Transverse colon (tissue), 4 donors: ENCODE measurements at regions not wholly inside any gene's neighbourhood (a gene's known extent, or its start where the extent isn't known, plus 50 kb on each side); places are given as distances from the start of the nearest gene placed in this dataset.
A peak's percentile ranks its signal among the peaks of the same experiment; 100 is the strongest.

Experiments
- DNase-seq: peaks from one replicate; pipeline ENCODE4 v3.0.0-alpha.2; 2019
- H3K27ac ChIP-seq, 4 donors: fragments of 200-600 bp; sonication (generic); 2 replicates each; pipeline ENCODE4 v1.5.1; 2016 to 2018; ENCODE audit warnings: inconsistent platforms in 4 of 4
- H3K27me3 ChIP-seq: fragments of 200-600 bp; sonication (generic); 2 replicates; pipeline ENCODE4 v1.5.1; 2017; ENCODE audit warnings: inconsistent platforms
- H3K36me3 ChIP-seq, 4 donors: fragments of 200-600 bp; sonication (generic); 2 replicates each; pipeline ENCODE4 v1.5.1; 2017 to 2019; ENCODE audit warnings: inconsistent platforms in 4 of 4
- H3K4me1 ChIP-seq, 4 donors: fragments of 200-600 bp; sonication (generic); 2 replicates each; pipeline ENCODE4 v1.5.1; 2017 to 2020; ENCODE audit warnings: inconsistent platforms in 4 of 4
- H3K4me3 ChIP-seq, 4 donors: fragments of 200-600 bp; sonication (generic); 1 replicate in 1 of 4; 2 replicates in 3 of 4; pipeline versions ENCODE4 v1.5.1 to v1.6.1; 2017 to 2019; ENCODE audit warnings: inconsistent platforms in 4 of 4
- H3K9me3 ChIP-seq, 2 donors: fragments of 200-600 bp; sonication (generic); 2 replicates each; pipeline ENCODE4 v1.5.1; 2017 to 2019; ENCODE audit warnings: inconsistent platforms in 2 of 2
- EP300 ChIP-seq: sonication (generic); formaldehyde crosslinking; IDR thresholded peaks from one replicate; pipeline ENCODE4 v1.6.1; 2017; ENCODE audit warnings: antibody characterized with exemption, low read depth
- POLR2A ChIP-seq: fragments of 450-650 bp; IDR thresholded peaks from one replicate; pipeline ENCODE4 v1.6.1; 2016; ENCODE audit warnings: antibody characterized with exemption, mild to moderate bottlenecking, moderate library complexity
- POLR2AphosphoS5 ChIP-seq, 3 donors: sonication (generic); formaldehyde crosslinking; IDR thresholded peaks; one replicate each; pipeline ENCODE4 v1.6.1; 2016; ENCODE audit warnings: antibody characterized with exemption in 3 of 3
- WGBS, 2 donors: methylation state at CpG; one replicate each; pipeline ENCODE4 v1.1.5; 2018; ENCODE audit warnings: low coverage in 1 of 2; 5-methylcytosine and 5-hydroxymethylcytosine counted together
- in situ Hi-C, 4 donors: fragments of 200-750 bp; cut with MboI; loops; one replicate each; pipeline versions ENCODE4 v1.15.0 to v1.15.1; 2017; ENCODE audit warnings: low sequenced_read_pairs in 3 of 4, low pct_ligation_motif_present in 1 of 4, low pct_unique_long_range_greater_than_20kb in 1 of 4
- intact Hi-C: fragments of 100-400 bp; cut with DNase I; formaldehyde crosslinking; loops from one replicate; pipeline ENCODE4 v1.15.1; 2023; ENCODE audit warnings: low total_unique reads
- TF ChIP-seq, protein P1 (sequence below), 5 experiments: fragments of 200-600 bp in 3 of 5; fragments of 450-650 bp in 2 of 5; sonication (generic) in 3 of 5; IDR thresholded peaks; 1 replicate in 2 of 5; 2 replicates in 3 of 5; pipeline ENCODE4 v1.5.1; 2016 to 2017; ENCODE audit warnings: antibody characterized with exemption in 5 of 5, inconsistent platforms in 3 of 5, mild to moderate bottlenecking in 2 of 5, moderate library complexity in 1 of 5

DNA sequence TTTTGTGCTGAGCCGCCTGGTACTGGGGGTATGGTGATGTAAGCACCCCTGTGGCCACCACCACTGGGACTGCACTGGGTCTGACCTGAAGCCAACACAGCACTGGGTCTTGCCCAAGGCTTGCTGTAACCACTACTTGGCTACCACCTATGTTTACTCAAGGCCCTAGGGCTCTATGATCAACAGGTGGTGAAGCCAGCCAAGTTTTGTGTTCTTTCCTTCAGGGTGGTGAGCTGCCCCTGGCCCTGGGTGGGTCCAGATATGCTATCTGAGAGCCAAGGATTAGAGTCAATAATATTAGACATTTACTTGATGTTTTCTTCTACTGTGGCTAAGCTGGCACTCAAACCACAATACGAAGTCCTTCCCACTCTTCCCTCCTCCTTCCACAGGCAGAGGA is 55.1 kb upstream of the PAGE4 start:
- intact Hi-C loops: no loop called here
- 73% methylated on average over 2 of the region's 2 CpGs; no CpG with 5 or more reads in 1 of the 2 donors for WGBS, 2 donors
- H3K27me3 ChIP-seq: no peaks in the 10 kb centered on the region
- H3K27ac ChIP-seq: no peak overlapping the region
- DNase-seq: no peak
- no peaks in the 10 kb centered on the region for H3K4me1 ChIP-seq
- in situ Hi-C loops: no loop called here
- no peaks in the 10 kb centered on the region for H3K9me3 ChIP-seq
- no peak overlapping the region for H3K4me3 ChIP-seq
- TF ChIP-seq EP300: no peak
- TF ChIP-seq, protein P1, sequence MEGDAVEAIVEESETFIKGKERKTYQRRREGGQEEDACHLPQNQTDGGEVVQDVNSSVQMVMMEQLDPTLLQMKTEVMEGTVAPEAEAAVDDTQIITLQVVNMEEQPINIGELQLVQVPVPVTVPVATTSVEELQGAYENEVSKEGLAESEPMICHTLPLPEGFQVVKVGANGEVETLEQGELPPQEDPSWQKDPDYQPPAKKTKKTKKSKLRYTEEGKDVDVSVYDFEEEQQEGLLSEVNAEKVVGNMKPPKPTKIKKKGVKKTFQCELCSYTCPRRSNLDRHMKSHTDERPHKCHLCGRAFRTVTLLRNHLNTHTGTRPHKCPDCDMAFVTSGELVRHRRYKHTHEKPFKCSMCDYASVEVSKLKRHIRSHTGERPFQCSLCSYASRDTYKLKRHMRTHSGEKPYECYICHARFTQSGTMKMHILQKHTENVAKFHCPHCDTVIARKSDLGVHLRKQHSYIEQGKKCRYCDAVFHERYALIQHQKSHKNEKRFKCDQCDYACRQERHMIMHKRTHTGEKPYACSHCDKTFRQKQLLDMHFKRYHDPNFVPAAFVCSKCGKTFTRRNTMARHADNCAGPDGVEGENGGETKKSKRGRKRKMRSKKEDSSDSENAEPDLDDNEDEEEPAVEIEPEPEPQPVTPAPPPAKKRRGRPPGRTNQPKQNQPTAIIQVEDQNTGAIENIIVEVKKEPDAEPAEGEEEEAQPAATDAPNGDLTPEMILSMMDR (IDR thresholded peaks at IDR 0.05): no peak
- TF ChIP-seq POLR2A: no peak
- TF ChIP-seq POLR2AphosphoS5 (IDR thresholded peaks at IDR 0.05): no peak
- no peaks in the 10 kb centered on the region for H3K36me3 ChIP-seq

DNA sequence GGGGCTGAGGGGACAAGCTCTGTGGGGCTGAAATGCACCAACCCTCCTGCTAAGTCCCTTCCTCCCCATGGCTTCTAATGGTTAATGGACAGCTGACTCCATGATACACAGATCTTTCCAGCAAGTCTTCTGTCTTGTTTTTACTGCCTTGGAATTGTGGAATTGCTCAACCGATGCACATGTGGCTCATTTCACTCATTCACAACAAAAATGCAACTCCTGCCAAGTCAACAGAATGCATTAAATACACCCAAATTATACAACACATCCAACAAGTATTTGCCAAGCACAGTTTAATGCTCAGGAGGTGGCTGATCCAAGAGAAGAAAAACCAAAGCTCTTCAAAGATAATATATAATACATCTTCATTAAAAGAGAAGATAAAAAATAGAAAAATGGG is 61.9 kb upstream of the PAGE4 start:
- Histone ChIP-seq H3K4me3 (no peak overlapping the region), H3K27ac (no peak overlapping the region), H3K4me1 (no peaks in the 10 kb centered on the region), H3K27me3 (no peaks in the 10 kb centered on the region), H3K36me3 (no peaks in the 10 kb centered on the region), H3K9me3 (no peaks in the 10 kb centered on the region)
- TF ChIP-seq POLR2AphosphoS5 (IDR thresholded peaks at IDR 0.05) (no peak), EP300 (no peak), POLR2A (no peak)
- TF ChIP-seq, protein P1 (IDR thresholded peaks at IDR 0.05): no peak
- in situ Hi-C loops: no loop called here
- intact Hi-C loops: no loop called here
- DNase-seq: no peak
- WGBS, 2 donors: 50% methylated on average over 1 of the region's 1 CpG; no CpG with 5 or more reads in 1 of the 2 donors

DNA sequence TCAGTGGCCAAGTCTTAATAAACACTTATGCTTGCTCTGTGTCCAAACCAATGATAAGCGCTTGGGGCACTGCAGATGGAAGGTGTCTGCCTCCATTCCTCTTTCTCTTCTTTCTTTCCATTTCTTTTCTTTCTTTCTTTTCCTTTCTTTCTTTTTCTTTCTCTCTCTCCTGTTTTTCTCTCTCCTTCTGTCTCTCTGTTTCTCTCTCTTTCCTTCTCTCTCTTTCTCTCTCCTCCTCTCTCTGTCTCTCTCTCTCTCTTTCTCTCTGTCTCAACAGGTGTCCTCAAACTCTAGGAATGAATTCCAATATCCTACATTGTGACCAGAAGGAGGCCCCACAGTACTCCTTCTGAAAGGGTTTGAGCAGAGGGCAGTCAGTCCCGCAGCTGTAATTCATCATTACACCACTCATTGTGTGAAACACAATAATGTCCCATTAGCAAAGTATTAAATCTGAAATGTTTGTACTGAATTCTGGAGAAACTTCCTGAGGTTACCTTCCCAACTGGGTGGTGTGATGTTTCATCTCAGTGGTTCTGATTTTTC is 66.5 kb upstream of the PAGE1 start:
- Histone ChIP-seq H3K27me3 (no peaks in the 10 kb centered on the region), H3K4me3 (no peak overlapping the region), H3K9me3 (no peaks in the 10 kb centered on the region), H3K4me1 (no peaks in the 10 kb centered on the region), H3K27ac (no peak overlapping the region), H3K36me3 (no peaks in the 10 kb centered on the region)
- in situ Hi-C loops (no loop called here), intact Hi-C loops (no loop called here)
- 63 to 91% methylated on average over 1 to 2 of the region's 2 CpGs for WGBS, 2 donors
- no peak for DNase-seq
- no peak for TF ChIP-seq EP300
- TF ChIP-seq POLR2A: no peak
- TF ChIP-seq POLR2AphosphoS5 (IDR thresholded peaks at IDR 0.05): no peak
- TF ChIP-seq, protein P1 (IDR thresholded peaks at IDR 0.05): no peak

DNA sequence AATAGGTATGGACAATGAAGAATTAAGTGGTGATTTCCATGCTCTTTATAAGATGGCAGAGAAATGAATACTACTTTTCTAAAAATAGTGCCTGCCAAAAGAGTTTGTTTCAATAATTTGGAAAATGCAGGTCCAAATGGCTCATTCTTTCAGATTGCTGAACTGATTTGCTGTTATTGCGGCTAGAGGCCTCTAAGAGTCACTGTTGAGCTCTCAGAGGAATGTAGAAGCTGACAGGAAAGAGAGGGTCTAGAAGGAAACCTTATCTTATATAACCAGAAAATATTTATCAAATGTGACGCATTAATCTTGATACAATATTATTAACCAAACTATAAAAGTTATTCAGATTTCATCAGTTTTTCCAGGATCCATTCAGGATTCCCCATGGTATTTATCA is 65.7 kb upstream of the PAGE1 start:
- Histone ChIP-seq H3K36me3 (no peaks in the 10 kb centered on the region), H3K4me1 (no peaks in the 10 kb centered on the region), H3K4me3 (no peak overlapping the region), H3K27me3 (no peaks in the 10 kb centered on the region), H3K9me3 (no peaks in the 10 kb centered on the region), H3K27ac (no peak overlapping the region)
- intact Hi-C loops (no loop called here), in situ Hi-C loops (no loop called here)
- DNase-seq: no peak
- WGBS, 2 donors: 9 to 20% methylated on average over 1 to 2 of the region's 2 CpGs
- TF ChIP-seq, protein P1 (IDR thresholded peaks at IDR 0.05): peak in 3 of 5 experiments; percentile 18 to 30 (median 28)
- TF ChIP-seq EP300: no peak
- no peak for TF ChIP-seq POLR2AphosphoS5 (IDR thresholded peaks at IDR 0.05)
- no peak for TF ChIP-seq POLR2A
